ENCODE measurements at regions not wholly inside any gene's neighbourhood (a gene's known extent, or its start where the extent isn't known, plus 50 kb on each side); places are given as distances from the start of the nearest gene placed in this dataset.

GRCh38 chr4:136562834-136563233, 969.5 kb downstream of the PCDH18 start:
- TF ChIP-seq, protein P1, sequence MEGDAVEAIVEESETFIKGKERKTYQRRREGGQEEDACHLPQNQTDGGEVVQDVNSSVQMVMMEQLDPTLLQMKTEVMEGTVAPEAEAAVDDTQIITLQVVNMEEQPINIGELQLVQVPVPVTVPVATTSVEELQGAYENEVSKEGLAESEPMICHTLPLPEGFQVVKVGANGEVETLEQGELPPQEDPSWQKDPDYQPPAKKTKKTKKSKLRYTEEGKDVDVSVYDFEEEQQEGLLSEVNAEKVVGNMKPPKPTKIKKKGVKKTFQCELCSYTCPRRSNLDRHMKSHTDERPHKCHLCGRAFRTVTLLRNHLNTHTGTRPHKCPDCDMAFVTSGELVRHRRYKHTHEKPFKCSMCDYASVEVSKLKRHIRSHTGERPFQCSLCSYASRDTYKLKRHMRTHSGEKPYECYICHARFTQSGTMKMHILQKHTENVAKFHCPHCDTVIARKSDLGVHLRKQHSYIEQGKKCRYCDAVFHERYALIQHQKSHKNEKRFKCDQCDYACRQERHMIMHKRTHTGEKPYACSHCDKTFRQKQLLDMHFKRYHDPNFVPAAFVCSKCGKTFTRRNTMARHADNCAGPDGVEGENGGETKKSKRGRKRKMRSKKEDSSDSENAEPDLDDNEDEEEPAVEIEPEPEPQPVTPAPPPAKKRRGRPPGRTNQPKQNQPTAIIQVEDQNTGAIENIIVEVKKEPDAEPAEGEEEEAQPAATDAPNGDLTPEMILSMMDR (IDR thresholded peaks at IDR 0.05): no peak
- no peak for TF ChIP-seq EZH2 (IDR thresholded peaks at IDR 0.05)
- no peak for TF ChIP-seq EZH2phosphoT487 (IDR thresholded peaks at IDR 0.05)
